Activated CD4-positive, alpha-beta T cell treated with anti-CD3 and anti-CD28 coated beads, Interleukin-2, Interleukin-4, amounts not matched to agents 100 ng/mL and 50 ng/mL, durations not matched to agents 16 hours and 8 hours (primary cell): ENCODE measurements at regions not wholly inside any gene's neighbourhood (a gene's known extent, or its start where the extent isn't known, plus 50 kb on each side); places are given as distances from the start of the nearest gene placed in this dataset.
A peak's percentile ranks its signal among the peaks of the same experiment; 100 is the strongest.

Source experiments
- DNase-seq: peaks from one replicate; pipeline ENCODE4 v3.0.0-alpha.2; 2020; ENCODE audit warnings: low spot score

GRCh38 chr2:137824501-137824900, 139.8 kb upstream of the HNMT start:
- no peak for DNase-seq

- DNase-seq, result peak; percentile 24
Measured at GRCh38 chr2:137826373-137827372, 137.6 kb upstream of the HNMT start.

GRCh38 chr2:137828624-137829023, 135.6 kb upstream of the HNMT start:
- no peak for DNase-seq

GRCh38 chr2:137829251-137829650, 135.0 kb upstream of the HNMT start:
- DNase-seq, result no peak

- no peak for DNase-seq
Measured at GRCh38 chr2:137834760-137835379, 129.4 kb upstream of the HNMT start.

GRCh38 chr2:137836671-137837070, 127.6 kb upstream of the HNMT start:
- no peak for DNase-seq

- no peak for DNase-seq
Measured at GRCh38 chr2:137837830-137838229, 126.4 kb upstream of the HNMT start.

- peak; percentile 41 for DNase-seq
Measured at GRCh38 chr2:137838255-137839092, 125.8 kb upstream of the HNMT start.

- no peak for DNase-seq
Measured at GRCh38 chr2:137842430-137842829, 121.8 kb upstream of the HNMT start.

GRCh38 chr2:137842952-137843351, 121.3 kb upstream of the HNMT start:
- DNase-seq, result no peak

- DNase-seq, result no peak
Measured at GRCh38 chr2:137845422-137845821, 118.9 kb upstream of the HNMT start.

- DNase-seq, result no peak
Measured at GRCh38 chr2:137846993-137847392, 117.3 kb upstream of the HNMT start.

- DNase-seq, result no peak
Measured at GRCh38 chr2:137847443-137847842, 116.8 kb upstream of the HNMT start.

GRCh38 chr2:137857881-137858280, 106.4 kb upstream of the HNMT start:
- DNase-seq, result no peak

GRCh38 chr2:137862651-137863050, 101.6 kb upstream of the HNMT start:
- no peak for DNase-seq

GRCh38 chr2:137865954-137866540, 98.2 kb upstream of the HNMT start:
- peak; percentile 30 for DNase-seq

- no peak for DNase-seq
Measured at GRCh38 chr2:137870682-137871081, 93.6 kb upstream of the HNMT start.

- DNase-seq, result no peak
Measured at GRCh38 chr2:137872577-137872976, 91.7 kb upstream of the HNMT start.

GRCh38 chr2:137873536-137874244, 90.6 kb upstream of the HNMT start:
- no peak for DNase-seq

- no peak for DNase-seq
Measured at GRCh38 chr2:137879121-137879520, 85.2 kb upstream of the HNMT start.

- no peak for DNase-seq
Measured at GRCh38 chr2:137881711-137882110, 82.6 kb upstream of the HNMT start.
